Peyer's patch (tissue), 4 donors: ENCODE measurements at regions not wholly inside any gene's neighbourhood (a gene's known extent, or its start where the extent isn't known, plus 50 kb on each side); places are given as distances from the start of the nearest gene placed in this dataset.

ENCODE experiments used
- DNase-seq, 3 donors: peaks; one replicate each; pipeline ENCODE4 v3.0.0-alpha.2; 2017 to 2019
- H3K27ac ChIP-seq, 4 donors: fragments of 200-600 bp; sonication (generic); one replicate each; pipeline ENCODE4 v1.5.1; 2016 to 2019
- H3K27me3 ChIP-seq, 2 donors: fragments of 200-600 bp; sonication (generic); one replicate each; pipeline ENCODE4 v1.5.1; 2019
- H3K36me3 ChIP-seq, 3 donors: fragments of 200-600 bp; sonication (generic); one replicate each; pipeline ENCODE4 v1.5.1; 2016 to 2019
- H3K4me1 ChIP-seq, 4 donors: fragments of 200-600 bp; sonication (generic); one replicate each; pipeline ENCODE4 v1.5.1; 2016 to 2019
- H3K4me3 ChIP-seq, 4 donors: fragments of 200-600 bp; sonication (generic); 1 replicate in 3 of 4; 2 replicates in 1 of 4; pipeline ENCODE4 v1.5.1; 2016 to 2019; ENCODE audit warnings: mild to moderate bottlenecking in 1 of 4
- H3K9me3 ChIP-seq, 4 donors: fragments of 200-600 bp; sonication (generic); one replicate each; pipeline ENCODE4 v1.5.1; 2016 to 2019; ENCODE audit warnings: mild to moderate bottlenecking in 1 of 4
- CTCF ChIP-seq, 6 experiments: fragments of 450-650 bp in 4 of 6; fragments of 200-600 bp in 2 of 6; sonication (generic) in 1 of 6; IDR thresholded peaks; one replicate each; pipeline ENCODE4 v1.5.1; 2017 to 2019; ENCODE audit warnings: antibody characterized with exemption in 6 of 6, mild to moderate bottlenecking in 3 of 6, moderate library complexity in 1 of 6
- POLR2A ChIP-seq, 2 donors: fragments of 450-650 bp; IDR thresholded peaks; one replicate each; pipeline ENCODE4 v1.5.1; 2017; ENCODE audit warnings: antibody characterized with exemption in 2 of 2, mild to moderate bottlenecking in 2 of 2, moderate library complexity in 2 of 2

GRCh38 chr11:38582151-38582550 is 1984.1 kb upstream of the RAG2 start:
- no peaks in the 10 kb centered on the region for H3K9me3 ChIP-seq
- no peaks in the 10 kb centered on the region for H3K36me3 ChIP-seq
- no peaks in the 10 kb centered on the region for H3K27me3 ChIP-seq
- DNase-seq, result no peak
- H3K4me1 ChIP-seq, result no peaks in the 10 kb centered on the region
- H3K4me3 ChIP-seq, result no peak overlapping the region
- no peak overlapping the region for H3K27ac ChIP-seq
- no peak for TF ChIP-seq CTCF (IDR thresholded peaks at IDR 0.05)
- no peak for TF ChIP-seq POLR2A (IDR thresholded peaks at IDR 0.05)

GRCh38 chr11:38577769-38578168 is 1979.7 kb upstream of the RAG2 start:
- no peak for DNase-seq
- no peak for TF ChIP-seq POLR2A (IDR thresholded peaks at IDR 0.05)
- no peak for TF ChIP-seq CTCF (IDR thresholded peaks at IDR 0.05)
- Histone ChIP-seq H3K27ac (no peak overlapping the region), H3K4me1 (no peaks in the 10 kb centered on the region), H3K9me3 (no peaks in the 10 kb centered on the region), H3K36me3 (no peaks in the 10 kb centered on the region), H3K27me3 (no peaks in the 10 kb centered on the region), H3K4me3 (no peak overlapping the region)

- Histone ChIP-seq H3K27ac (no peak overlapping the region), H3K36me3 (no peaks in the 10 kb centered on the region), H3K9me3 (no peaks in the 10 kb centered on the region), H3K27me3 (no peaks in the 10 kb centered on the region), H3K4me1 (no peaks in the 10 kb centered on the region), H3K4me3 (no peak overlapping the region)
- DNase-seq, result no peak
- no peak for TF ChIP-seq POLR2A (IDR thresholded peaks at IDR 0.05)
- no peak for TF ChIP-seq CTCF (IDR thresholded peaks at IDR 0.05)
Observed at GRCh38 chr11:38562562-38562961, 1964.5 kb upstream of the RAG2 start.

- H3K4me1 ChIP-seq, result no peaks in the 10 kb centered on the region
- TF ChIP-seq POLR2A (IDR thresholded peaks at IDR 0.05) (no peak), CTCF (IDR thresholded peaks at IDR 0.05) (no peak)
- no peak overlapping the region for H3K27ac ChIP-seq
- no peaks in the 10 kb centered on the region for H3K36me3 ChIP-seq
- H3K27me3 ChIP-seq, result no peaks in the 10 kb centered on the region
- DNase-seq, result no peak
- H3K4me3 ChIP-seq, result no peak overlapping the region
- H3K9me3 ChIP-seq, result no peaks in the 10 kb centered on the region
Observed at GRCh38 chr11:38553148-38553547, 1955.1 kb upstream of the RAG2 start.

- Histone ChIP-seq H3K4me1 (no peaks in the 10 kb centered on the region), H3K27ac (no peak overlapping the region), H3K27me3 (no peaks in the 10 kb centered on the region), H3K36me3 (no peaks in the 10 kb centered on the region), H3K4me3 (no peak overlapping the region), H3K9me3 (no peaks in the 10 kb centered on the region)
- no peak for TF ChIP-seq CTCF (IDR thresholded peaks at IDR 0.05)
- no peak for TF ChIP-seq POLR2A (IDR thresholded peaks at IDR 0.05)
- DNase-seq, result no peak
Observed at GRCh38 chr11:38547462-38547861, 1949.4 kb upstream of the RAG2 start.

- no peaks in the 10 kb centered on the region for H3K4me1 ChIP-seq
- TF ChIP-seq POLR2A (IDR thresholded peaks at IDR 0.05), result no peak
- no peak for TF ChIP-seq CTCF (IDR thresholded peaks at IDR 0.05)
- no peak for DNase-seq
- H3K4me3 ChIP-seq, result no peak overlapping the region
- no peaks in the 10 kb centered on the region for H3K36me3 ChIP-seq
- no peaks in the 10 kb centered on the region for H3K9me3 ChIP-seq
- H3K27ac ChIP-seq, result no peak overlapping the region
- no peaks in the 10 kb centered on the region for H3K27me3 ChIP-seq
Observed at GRCh38 chr11:38543986-38544385, 1946.0 kb upstream of the RAG2 start.
